ENCODE measurements at regions not wholly inside any gene's neighbourhood (a gene's known extent, or its start where the extent isn't known, plus 50 kb on each side); places are given as distances from the start of the nearest gene placed in this dataset.

DNA sequence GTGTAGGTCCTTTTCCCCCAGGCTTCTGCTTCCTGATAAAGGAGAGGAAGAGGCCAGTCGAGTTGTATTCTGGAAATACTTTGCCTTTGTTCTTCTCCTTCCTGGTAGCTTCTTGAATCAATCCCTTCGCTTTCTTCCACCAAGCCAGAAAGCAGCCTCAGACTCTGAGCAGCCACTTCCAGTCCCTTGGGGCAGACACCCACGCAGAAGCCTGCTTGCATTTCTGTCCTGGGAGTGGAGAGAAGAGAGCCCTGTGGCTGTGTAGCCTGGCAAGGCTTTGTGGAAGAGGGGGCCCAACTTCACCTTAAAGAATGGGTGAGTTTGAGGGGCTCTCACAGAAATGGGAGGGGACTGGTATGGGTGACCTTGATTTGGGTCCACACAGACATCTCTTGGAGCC, 211.0 kb upstream of the SSTR4 start:
- Histone ChIP-seq H3K18ac (ENCODE audit: low read depth, low read length) (no peak overlapping the region), H2BK15ac (ENCODE audit: low read depth, low read length) (no peak overlapping the region), H4K20me1 (ENCODE audit: insufficient read depth, low read length) (no peaks in the 10 kb centered on the region), H2BK20ac (ENCODE audit: low read depth, low read length) (no peak overlapping the region), H3K9ac (ENCODE audit: low read depth, low read length) (no peak overlapping the region), H3K14ac (replicated peaks; ENCODE audit: low read depth, low read length) (no peak overlapping the region), H3K23ac (ENCODE audit: low read depth, low read length) (no peak overlapping the region), H2AK9ac (replicated peaks; ENCODE audit: low read depth, low read length, poor library complexity) (no peak overlapping the region), H3K9me3 (ENCODE audit: control insufficient read depth, insufficient read depth, low read length) (no peaks in the 10 kb centered on the region), H2AFZ (replicated peaks; ENCODE audit: low read length, poor library complexity) (no peak overlapping the region), H4K8ac (ENCODE audit: low read depth in 2 of 2, low read length in 2 of 2) (no peak overlapping the region), H3K4me3 (ENCODE audit: insufficient read depth, low read depth, low read length) (no peak overlapping the region), H3K4me1 (ENCODE audit: control insufficient read depth, insufficient read depth, low read length) (no peaks in the 10 kb centered on the region; the same call in 1 of the 2 replicates), H4K5ac (ENCODE audit: low read depth, low read length) (no peak overlapping the region), H3K79me1 (ENCODE audit: low read depth in 1 of 2, low read length in 2 of 2) (no peaks in the 10 kb centered on the region), H3K9me1 (ENCODE audit: insufficient read depth, low read length) (no peaks in the 10 kb centered on the region), H2BK120ac (ENCODE audit: low read depth, low read length) (no peak overlapping the region), H2BK5ac (ENCODE audit: low read depth, low read length, poor library complexity, severe bottlenecking) (no peak overlapping the region), H3K4ac (ENCODE audit: low read depth, low read length) (no peak overlapping the region), H4K91ac (ENCODE audit: insufficient read depth, low read depth, low read length) (no peak overlapping the region), H3K36me3 (ENCODE audit: control insufficient read depth, insufficient read depth, low read length) (no peaks in the 10 kb centered on the region), H3K56ac (ENCODE audit: extremely low read depth, insufficient read depth, low read length) (no peak overlapping the region), H2AK5ac (ENCODE audit: low read depth, low read length) (no peak overlapping the region), H3K27me3 (ENCODE audit: control insufficient read depth, insufficient read depth, low read length) (peaks cover 5% of the 10 kb centered on the region), H3K27ac (ENCODE audit: insufficient read depth, low read length) (no peak overlapping the region), H3K4me2 (ENCODE audit: low read depth, low read length) (no peak overlapping the region)
- ChIA-PET POLR2A (ENCODE audit: unreplicated experiment) (no interaction called here), CTCF (no interaction called here)
- intact Hi-C loops (cut with micrococcal nuclease) (no loop called here), in situ Hi-C loops (cut with MboI; ENCODE audit: low sequenced_read_pairs) (no loop called here), dilution Hi-C loops (cut with HindIII; ENCODE audit: low sequenced_read_pairs, unreplicated experiment) (no loop called here)
- BruUV-seq (replicated peaks): no TSS peak
- no peak for DNase-seq
- no CpG with 5 or more reads among the region's 3 CpGs for WGBS, 2 experiments (ENCODE audit: extremely low coverage in 2 of 2, insufficient read length in 1 of 2)
- ATAC-seq (ENCODE audit: low read depth): no peak
- TF ChIP-seq FOS (IDR thresholded peaks at IDR 0.05; ENCODE audit: low read depth, low read length): no peak
- TF ChIP-seq, protein P1, sequence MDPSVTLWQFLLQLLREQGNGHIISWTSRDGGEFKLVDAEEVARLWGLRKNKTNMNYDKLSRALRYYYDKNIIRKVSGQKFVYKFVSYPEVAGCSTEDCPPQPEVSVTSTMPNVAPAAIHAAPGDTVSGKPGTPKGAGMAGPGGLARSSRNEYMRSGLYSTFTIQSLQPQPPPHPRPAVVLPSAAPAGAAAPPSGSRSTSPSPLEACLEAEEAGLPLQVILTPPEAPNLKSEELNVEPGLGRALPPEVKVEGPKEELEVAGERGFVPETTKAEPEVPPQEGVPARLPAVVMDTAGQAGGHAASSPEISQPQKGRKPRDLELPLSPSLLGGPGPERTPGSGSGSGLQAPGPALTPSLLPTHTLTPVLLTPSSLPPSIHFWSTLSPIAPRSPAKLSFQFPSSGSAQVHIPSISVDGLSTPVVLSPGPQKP (IDR thresholded peaks at IDR 0.05; ENCODE audit: borderline replicate concordance, low read depth, low read length): no peak
